Tibial nerve (tissue), 3 donors: ENCODE measurements at regions not wholly inside any gene's neighbourhood (a gene's known extent, or its start where the extent isn't known, plus 50 kb on each side); places are given as distances from the start of the nearest gene placed in this dataset.

Experiments
- CTCF ChIP-seq, 5 experiments: fragments of 200-600 bp in 3 of 5; fragments of 450-650 bp in 2 of 5; sonication (generic) in 3 of 5; IDR thresholded peaks; one replicate each; pipeline ENCODE4 v1.5.1; 2016 to 2019; ENCODE audit warnings: antibody characterized with exemption in 5 of 5, mild to moderate bottlenecking in 3 of 5, moderate library complexity in 2 of 5
- POLR2A ChIP-seq, 2 donors: fragments of 450-650 bp; IDR thresholded peaks; one replicate each; pipeline ENCODE4 v1.6.1; 2017; ENCODE audit warnings: antibody characterized with exemption in 2 of 2, mild to moderate bottlenecking in 2 of 2, moderate library complexity in 2 of 2

DNA sequence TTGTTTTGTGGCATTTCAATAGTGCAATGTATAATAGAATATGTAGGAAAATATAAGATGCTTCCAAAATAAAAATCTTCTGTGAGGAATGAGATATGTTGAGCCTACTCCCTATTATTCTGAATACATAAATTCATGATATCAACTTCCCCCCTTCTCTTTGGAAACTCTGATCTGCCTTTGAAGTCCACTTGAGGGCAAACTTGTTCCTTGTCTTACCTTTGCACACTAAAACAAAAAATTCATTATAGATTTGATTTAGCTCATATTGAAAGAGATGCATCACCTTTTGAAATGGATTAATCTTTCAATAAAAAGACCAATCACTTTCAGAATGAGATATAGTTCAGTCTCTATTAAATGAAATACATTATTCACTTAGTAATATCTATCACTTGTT is 580.7 kb upstream of the ADGRL4 start:
- TF ChIP-seq CTCF (IDR thresholded peaks at IDR 0.05), result no peak
- TF ChIP-seq POLR2A (IDR thresholded peaks at IDR 0.05), result no peak
